Fibroblast of the aortic adventitia (primary cell): ENCODE measurements at regions not wholly inside any gene's neighbourhood (a gene's known extent, or its start where the extent isn't known, plus 50 kb on each side); places are given as distances from the start of the nearest gene placed in this dataset.

Source experiments
- DNase-seq: peaks from one replicate; pipeline ENCODE4 v3.0.0-alpha.2; 2010; ENCODE audit warnings: low read depth
- H3K4me3 ChIP-seq: 2 replicates; pipeline ENCODE4 v1.5.1; 2011; ENCODE audit warnings: low read depth, mild to moderate bottlenecking, control low read depth, low read length, moderate library complexity
- CTCF ChIP-seq: IDR thresholded peaks from 2 replicates; pipeline ENCODE4 v1.5.1; 2011; ENCODE audit warnings: mild to moderate bottlenecking, low read length, control low read depth, inconsistent platforms; ENCODE audit not compliant: insufficient read depth

- DNase-seq = no peak
- TF ChIP-seq CTCF = no peak
- H3K4me3 ChIP-seq = no peak overlapping the region
These were observed 504.4 kb downstream of the FGF9 start for GRCh38 chr13:22175241-22175640.

- TF ChIP-seq CTCF = no peak
- H3K4me3 ChIP-seq = no peak overlapping the region
- no peak for DNase-seq
These were observed 504.9 kb downstream of the FGF9 start for GRCh38 chr13:22175815-22176214.

GRCh38 chr13:22176968-22177520 lies 506.2 kb downstream of the FGF9 start:
- no peak for TF ChIP-seq CTCF
- H3K4me3 ChIP-seq = no peak overlapping the region
- DNase-seq = no peak

- DNase-seq = no peak
These were observed 508.0 kb downstream of the FGF9 start for GRCh38 chr13:22178878-22179277.

GRCh38 chr13:22187329-22187728 lies 516.5 kb downstream of the FGF9 start:
- DNase-seq = no peak
- TF ChIP-seq CTCF = no peak
- no peak overlapping the region for H3K4me3 ChIP-seq

More at GRCh38 chr13:22178878-22179277, 508.0 kb downstream of the FGF9 start:
- H3K4me3 ChIP-seq = no peak overlapping the region
- no peak for TF ChIP-seq CTCF

- H3K4me3 ChIP-seq = no peak overlapping the region
- no peak for DNase-seq
- TF ChIP-seq CTCF = no peak
These were observed 518.5 kb downstream of the FGF9 start for GRCh38 chr13:22189176-22190048.

GRCh38 chr13:22193070-22193469 lies 522.2 kb downstream of the FGF9 start:
- no peak for TF ChIP-seq CTCF
- no peak for DNase-seq
- no peak overlapping the region for H3K4me3 ChIP-seq
